Upper lobe of left lung (tissue), 4 donors: ENCODE measurements at regions not wholly inside any gene's neighbourhood (a gene's known extent, or its start where the extent isn't known, plus 50 kb on each side); places are given as distances from the start of the nearest gene placed in this dataset.

Source experiments
- CTCF ChIP-seq, 6 experiments: fragments of 450-650 bp in 4 of 6; fragments of 200-600 bp in 2 of 6; sonication (generic) in 2 of 6; IDR thresholded peaks; one replicate each; pipeline ENCODE4 v1.5.1; 2016 to 2019; ENCODE audit warnings: antibody characterized with exemption in 6 of 6
- POLR2AphosphoS5 ChIP-seq, 2 donors: sonication (generic); formaldehyde crosslinking; IDR thresholded peaks; one replicate each; pipeline ENCODE4 v1.5.1; 2017; ENCODE audit warnings: antibody characterized with exemption in 2 of 2

GRCh38 chr3:56878074-56878473 is 76.3 kb upstream of the ARHGEF3 start:
- TF ChIP-seq CTCF (IDR thresholded peaks at IDR 0.05) = no peak
- no peak for TF ChIP-seq POLR2AphosphoS5 (IDR thresholded peaks at IDR 0.05)
